HG03060 (cell line): ENCODE measurements at regions not wholly inside any gene's neighbourhood (a gene's known extent, or its start where the extent isn't known, plus 50 kb on each side); places are given as distances from the start of the nearest gene placed in this dataset.
"Not testable (repeated sequence)": the region's sequence is repeated elsewhere in the genome, so short reads cannot be mapped to it uniquely, and the experiment has no call there.

ENCODE experiments used
- ATAC-seq: cut with Tn5 transposase; IDR thresholded peaks from one replicate; pipeline ENCODE4 v1.9.1; 2021; ENCODE audit warnings: low read depth, moderate number of reproducible peaks; ENCODE audit not compliant: unreplicated experiment

- no peak for ATAC-seq
Observed at GRCh38 chr2:13751955-13752354, 880.6 kb upstream of the LRATD1 start.

- no peak for ATAC-seq
Observed at GRCh38 chr2:13758412-13758811, 874.1 kb upstream of the LRATD1 start.

GRCh38 chr2:13768274-13768673 lies 864.2 kb upstream of the LRATD1 start:
- ATAC-seq = no peak

GRCh38 chr2:13770279-13770678 lies 862.2 kb upstream of the LRATD1 start:
- no peak for ATAC-seq

- ATAC-seq = no peak
Observed at GRCh38 chr2:13779996-13780395, 852.5 kb upstream of the LRATD1 start.

- no peak for ATAC-seq
Observed at GRCh38 chr2:13791019-13791547, 841.4 kb upstream of the LRATD1 start.

GRCh38 chr2:13806539-13806938 lies 826.0 kb upstream of the LRATD1 start:
- no peak for ATAC-seq

GRCh38 chr2:13813236-13813635 lies 819.3 kb upstream of the LRATD1 start:
- ATAC-seq = no peak

- ATAC-seq = no peak
Observed at GRCh38 chr2:13818002-13818401, 814.5 kb upstream of the LRATD1 start.

- no peak for ATAC-seq
Observed at GRCh38 chr2:13819896-13820295, 812.6 kb upstream of the LRATD1 start.

GRCh38 chr2:13821255-13821880 lies 811.1 kb upstream of the LRATD1 start:
- ATAC-seq = no peak

GRCh38 chr2:13822365-13822764 lies 810.2 kb upstream of the LRATD1 start:
- ATAC-seq = no peak

- ATAC-seq = no peak
Observed at GRCh38 chr2:13826314-13826853, 806.1 kb upstream of the LRATD1 start.

GRCh38 chr2:13858626-13859025 lies 773.9 kb upstream of the LRATD1 start:
- no peak for ATAC-seq

- not testable (repeated sequence) for ATAC-seq
Observed at GRCh38 chr2:13868275-13868674, 764.2 kb upstream of the LRATD1 start.

- no peak for ATAC-seq
Observed at GRCh38 chr2:13876491-13877037, 756.0 kb upstream of the LRATD1 start.

- ATAC-seq = no peak
Observed at GRCh38 chr2:13877571-13877970, 754.9 kb upstream of the LRATD1 start.

GRCh38 chr2:13884291-13884976 lies 748.1 kb upstream of the LRATD1 start:
- no peak for ATAC-seq

- no peak for ATAC-seq
Observed at GRCh38 chr2:13901526-13901925, 731.0 kb upstream of the LRATD1 start.

- ATAC-seq = no peak
Observed at GRCh38 chr2:13905831-13906230, 726.7 kb upstream of the LRATD1 start.

- no peak for ATAC-seq
Observed at GRCh38 chr2:13916066-13916465, 716.5 kb upstream of the LRATD1 start.

- ATAC-seq = no peak
Observed at GRCh38 chr2:13917958-13918357, 714.6 kb upstream of the LRATD1 start.
